Stomach (tissue), 8 donors: ENCODE measurements at regions not wholly inside any gene's neighbourhood (a gene's known extent, or its start where the extent isn't known, plus 50 kb on each side); places are given as distances from the start of the nearest gene placed in this dataset.

Experiments
- DNase-seq, 2 donors: peaks; one replicate each; pipeline versions ENCODE4 v3.0.0 to v3.0.0-alpha.2; 2013 to 2019
- H3K27ac ChIP-seq, 5 donors: fragments of 200-600 bp in 4 of 5; sonication (generic) in 4 of 5; one replicate each; pipeline ENCODE4 v1.5.1; 2013 to 2019; ENCODE audit warnings: mild to moderate bottlenecking in 1 of 5, moderate library complexity in 1 of 5
- H3K27me3 ChIP-seq, 3 donors: fragments of 200-600 bp; sonication (generic); one replicate each; pipeline ENCODE4 v1.5.1; 2017 to 2019; ENCODE audit warnings: mixed run types in 1 of 3
- H3K36me3 ChIP-seq, 4 donors: fragments of 200-600 bp; sonication (generic); 1 replicate in 3 of 4; 2 replicates in 1 of 4; pipeline ENCODE4 v1.5.1; 2016 to 2019
- H3K4me1 ChIP-seq, 4 donors: fragments of 200-600 bp; sonication (generic); one replicate each; pipeline ENCODE4 v1.5.1; 2016 to 2019
- H3K4me3 ChIP-seq, 4 donors: fragments of 200-600 bp; sonication (generic) in 3 of 4; one replicate each; pipeline ENCODE4 v1.5.1; 2016 to 2019; ENCODE audit warnings: mild to moderate bottlenecking in 1 of 4
- H3K9me3 ChIP-seq, 4 donors: fragments of 200-600 bp; sonication (generic); one replicate each; pipeline ENCODE4 v1.5.1; 2016 to 2019
- EP300 ChIP-seq: sonication (generic); formaldehyde crosslinking; IDR thresholded peaks from one replicate; pipeline ENCODE4 v1.6.1; 2017; ENCODE audit warnings: antibody characterized with exemption
- POLR2A ChIP-seq, 4 donors: fragments of 450-650 bp; IDR thresholded peaks; one replicate each; pipeline ENCODE4 v1.6.1; 2016; ENCODE audit warnings: antibody characterized with exemption in 4 of 4, control low read depth in 2 of 4, mild to moderate bottlenecking in 1 of 4, moderate library complexity in 1 of 4
- POLR2AphosphoS5 ChIP-seq, 3 donors: sonication (generic); formaldehyde crosslinking; IDR thresholded peaks; one replicate each; pipeline ENCODE4 v1.6.1; 2016; ENCODE audit warnings: antibody characterized with exemption in 3 of 3
- WGBS, 5 donors: extraction: QIAGEN DNeasy Blood & Tissue Kit in 3 of 5; methylation state at CpG; one replicate each; pipeline versions ENCODE4 v1.1.5 to v1.1.7; 2013 to 2018; 5-methylcytosine and 5-hydroxymethylcytosine counted together
- intact Hi-C: fragments of 100-400 bp; cut with DNase I; formaldehyde crosslinking; loops from one replicate; pipeline ENCODE4 v1.15.1; 2023; ENCODE audit warnings: low total_unique reads
- TF ChIP-seq, protein P1 (sequence below), 7 experiments: fragments of 450-650 bp in 4 of 7; fragments of 200-600 bp in 3 of 7; sonication (generic) in 3 of 7; IDR thresholded peaks; one replicate each; pipeline ENCODE4 v1.5.1; 2016 to 2019; ENCODE audit warnings: antibody characterized with exemption in 7 of 7, control low read depth in 2 of 7, mild to moderate bottlenecking in 1 of 7
- donor health status: healthy with polysubstance abuse.
- donor health status: Bipolar disorder and iron deficiency.
- donor health status: healthy.

- WGBS, 5 donors: 46 to 71% (median 58%) methylated on average over 1 of the region's 1 CpG
- Histone ChIP-seq H3K27ac (no peak overlapping the region), H3K4me3 (no peak overlapping the region), H3K9me3 (no peaks in the 10 kb centered on the region), H3K36me3 (no peaks in the 10 kb centered on the region), H3K4me1 (no peaks in the 10 kb centered on the region), H3K27me3 (no peaks in the 10 kb centered on the region)
- intact Hi-C loops: no loop called here
- TF ChIP-seq POLR2AphosphoS5 (IDR thresholded peaks at IDR 0.05): no peak
- TF ChIP-seq POLR2A (IDR thresholded peaks at IDR 0.05): no peak
- TF ChIP-seq, protein P1, sequence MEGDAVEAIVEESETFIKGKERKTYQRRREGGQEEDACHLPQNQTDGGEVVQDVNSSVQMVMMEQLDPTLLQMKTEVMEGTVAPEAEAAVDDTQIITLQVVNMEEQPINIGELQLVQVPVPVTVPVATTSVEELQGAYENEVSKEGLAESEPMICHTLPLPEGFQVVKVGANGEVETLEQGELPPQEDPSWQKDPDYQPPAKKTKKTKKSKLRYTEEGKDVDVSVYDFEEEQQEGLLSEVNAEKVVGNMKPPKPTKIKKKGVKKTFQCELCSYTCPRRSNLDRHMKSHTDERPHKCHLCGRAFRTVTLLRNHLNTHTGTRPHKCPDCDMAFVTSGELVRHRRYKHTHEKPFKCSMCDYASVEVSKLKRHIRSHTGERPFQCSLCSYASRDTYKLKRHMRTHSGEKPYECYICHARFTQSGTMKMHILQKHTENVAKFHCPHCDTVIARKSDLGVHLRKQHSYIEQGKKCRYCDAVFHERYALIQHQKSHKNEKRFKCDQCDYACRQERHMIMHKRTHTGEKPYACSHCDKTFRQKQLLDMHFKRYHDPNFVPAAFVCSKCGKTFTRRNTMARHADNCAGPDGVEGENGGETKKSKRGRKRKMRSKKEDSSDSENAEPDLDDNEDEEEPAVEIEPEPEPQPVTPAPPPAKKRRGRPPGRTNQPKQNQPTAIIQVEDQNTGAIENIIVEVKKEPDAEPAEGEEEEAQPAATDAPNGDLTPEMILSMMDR (IDR thresholded peaks at IDR 0.05): no peak
- no peak for TF ChIP-seq EP300
- no peak for DNase-seq
These were observed 248.3 kb downstream of the COX7C start for GRCh38 chr5:86866036-86866435.

DNA sequence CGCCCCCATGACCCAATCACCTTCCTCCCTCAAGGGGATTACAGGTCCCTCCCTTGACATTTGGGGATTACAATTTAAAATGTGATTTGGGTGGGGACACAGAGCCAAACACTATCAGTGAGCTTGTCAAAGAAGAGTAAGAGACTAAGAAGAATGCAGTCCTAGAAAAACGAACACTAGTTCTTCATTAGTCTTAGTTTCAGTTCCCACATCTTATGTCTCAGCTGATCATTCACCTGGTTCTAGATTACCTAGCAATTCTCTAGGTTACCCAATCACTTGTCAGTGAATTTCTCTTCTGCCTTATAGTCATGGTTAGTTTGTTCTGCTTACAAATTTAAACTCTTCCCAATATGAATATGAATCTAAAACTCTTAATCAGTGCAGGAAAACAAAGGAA, 251.5 kb downstream of the COX7C start:
- no peak for DNase-seq
- intact Hi-C loops: no loop called here
- Histone ChIP-seq H3K4me1 (no peaks in the 10 kb centered on the region), H3K4me3 (no peak overlapping the region), H3K27ac (no peak overlapping the region), H3K36me3 (no peaks in the 10 kb centered on the region), H3K27me3 (no peaks in the 10 kb centered on the region), H3K9me3 (no peaks in the 10 kb centered on the region)
- 53 to 73% (median 68%) methylated on average over 2 of the region's 2 CpGs for WGBS, 5 donors
- no peak for TF ChIP-seq EP300
- TF ChIP-seq, protein P1 (IDR thresholded peaks at IDR 0.05): no peak
- TF ChIP-seq POLR2A (IDR thresholded peaks at IDR 0.05): no peak
- no peak for TF ChIP-seq POLR2AphosphoS5 (IDR thresholded peaks at IDR 0.05)

- Histone ChIP-seq H3K4me3 (no peak overlapping the region), H3K36me3 (no peaks in the 10 kb centered on the region), H3K27me3 (no peaks in the 10 kb centered on the region), H3K9me3 (no peaks in the 10 kb centered on the region), H3K4me1 (no peaks in the 10 kb centered on the region), H3K27ac (no peak overlapping the region)
- TF ChIP-seq EP300 (no peak), POLR2A (IDR thresholded peaks at IDR 0.05) (no peak), POLR2AphosphoS5 (IDR thresholded peaks at IDR 0.05) (no peak)
- TF ChIP-seq, protein P1 (IDR thresholded peaks at IDR 0.05): no peak
- intact Hi-C loops: no loop called here
- no peak for DNase-seq
- 79 to 92% (median 89%) methylated on average over 2 of the region's 2 CpGs for WGBS, 5 donors
These were observed 257.8 kb downstream of the COX7C start for GRCh38 chr5:86875539-86875938.

GRCh38 chr5:86878250-86878649, 260.5 kb downstream of the COX7C start:
- Histone ChIP-seq H3K4me3 (no peak overlapping the region), H3K36me3 (no peaks in the 10 kb centered on the region), H3K4me1 (no peaks in the 10 kb centered on the region), H3K9me3 (no peaks in the 10 kb centered on the region), H3K27me3 (no peaks in the 10 kb centered on the region), H3K27ac (no peak overlapping the region)
- DNase-seq: no peak
- intact Hi-C loops: no loop called here
- no peak for TF ChIP-seq POLR2AphosphoS5 (IDR thresholded peaks at IDR 0.05)

- no peak overlapping the region for H3K27ac ChIP-seq
- no peak overlapping the region for H3K4me3 ChIP-seq
- no peaks in the 10 kb centered on the region for H3K36me3 ChIP-seq
- DNase-seq: no peak
- TF ChIP-seq POLR2A (IDR thresholded peaks at IDR 0.05): no peak
- no peak for TF ChIP-seq POLR2AphosphoS5 (IDR thresholded peaks at IDR 0.05)
- TF ChIP-seq, protein P1 (IDR thresholded peaks at IDR 0.05): no peak
- TF ChIP-seq EP300: no peak
- no peaks in the 10 kb centered on the region for H3K9me3 ChIP-seq
- no peaks in the 10 kb centered on the region for H3K4me1 ChIP-seq
- intact Hi-C loops: no loop called here
- no peaks in the 10 kb centered on the region for H3K27me3 ChIP-seq
These were observed 261.3 kb downstream of the COX7C start for GRCh38 chr5:86879086-86879485.
